ENCODE measurements at regions not wholly inside any gene's neighbourhood (a gene's known extent, or its start where the extent isn't known, plus 50 kb on each side); places are given as distances from the start of the nearest gene placed in this dataset.
A peak's percentile ranks its signal among the peaks of the same experiment; 100 is the strongest.

DNA sequence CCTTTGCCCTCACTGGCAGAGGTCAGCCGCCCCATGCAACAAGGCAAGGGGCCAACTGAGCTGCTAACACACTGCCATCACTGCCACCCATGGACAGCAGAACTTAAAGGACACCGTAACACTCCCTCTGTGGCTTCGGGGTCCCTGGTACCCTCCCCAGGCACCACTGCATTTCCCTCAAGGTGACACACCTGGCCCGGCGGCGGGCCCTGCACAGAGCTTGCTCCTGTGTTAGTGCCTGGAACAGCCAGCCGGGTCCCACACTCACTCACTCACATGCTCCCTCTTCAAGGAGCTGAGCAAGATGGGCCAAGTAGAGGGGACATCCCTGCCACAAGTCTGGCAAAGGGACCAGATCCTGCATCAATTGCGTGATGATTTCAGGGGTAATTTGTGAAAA is 126.5 kb upstream of the SOX4 start:
- no peak for DNase-seq (ENCODE audit: low read depth in 2 of 2)

DNA sequence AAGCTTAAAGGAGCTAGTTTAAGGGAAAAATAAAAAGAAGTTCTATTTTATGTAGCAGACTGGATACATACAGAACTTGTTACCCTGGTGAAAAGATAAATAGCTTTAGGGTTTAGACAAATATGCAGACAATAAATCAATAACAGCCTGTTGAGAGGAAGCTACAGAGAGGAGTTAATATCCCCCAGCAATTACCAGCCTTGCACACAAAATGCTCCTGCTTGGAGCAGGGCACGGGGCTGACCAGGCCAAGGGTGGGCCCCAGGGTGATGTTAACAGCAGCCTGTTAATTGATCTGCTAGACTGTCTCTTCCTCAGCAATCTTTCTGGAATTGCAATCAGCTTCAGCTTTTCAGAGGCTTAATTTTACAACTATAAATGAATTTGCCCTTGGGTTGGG is 125.1 kb upstream of the SOX4 start:
- no peak for DNase-seq (ENCODE audit: low read depth in 2 of 2)

DNA sequence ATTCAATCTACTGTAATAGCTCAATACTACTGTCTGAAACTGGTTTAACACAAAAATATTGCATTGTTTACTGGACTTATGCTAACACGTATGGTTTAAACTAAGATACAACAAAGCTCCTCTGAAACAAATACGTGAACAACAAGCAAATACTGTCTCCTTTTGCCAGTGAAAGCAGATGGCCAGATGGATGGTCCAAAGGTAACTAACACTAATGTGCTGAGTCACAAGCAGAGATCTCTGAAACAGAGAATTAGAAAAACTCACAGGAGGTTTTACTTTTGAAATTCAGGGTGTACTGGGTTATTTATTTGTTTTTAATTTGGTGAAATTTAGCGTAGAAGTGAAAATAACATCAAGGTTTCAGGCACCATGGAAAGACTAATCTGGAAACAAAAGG is 124.3 kb upstream of the SOX4 start:
- no peak for DNase-seq (ENCODE audit: low read depth in 2 of 2)

DNA sequence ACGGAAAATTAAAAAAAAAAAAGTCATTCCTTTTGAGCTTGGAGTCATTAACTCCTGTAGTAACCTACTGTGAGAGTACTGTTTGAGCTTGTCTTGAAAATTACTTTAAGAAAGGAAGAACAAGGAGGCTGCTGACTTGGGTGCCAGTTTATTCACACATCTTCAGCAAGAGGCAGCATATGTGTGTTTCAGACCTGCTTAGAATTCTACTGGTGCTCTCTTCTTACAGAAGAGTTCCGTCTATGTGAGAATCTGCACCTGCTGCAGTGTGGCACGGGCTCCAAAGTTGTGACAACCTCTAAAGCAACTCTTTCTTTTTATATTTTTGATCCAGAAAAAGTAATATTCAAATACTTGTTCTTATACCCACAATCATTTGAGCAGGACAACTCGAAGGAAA is 117.4 kb upstream of the SOX4 start:
- DNase-seq (ENCODE audit: low read depth in 2 of 2) = no peak

DNA sequence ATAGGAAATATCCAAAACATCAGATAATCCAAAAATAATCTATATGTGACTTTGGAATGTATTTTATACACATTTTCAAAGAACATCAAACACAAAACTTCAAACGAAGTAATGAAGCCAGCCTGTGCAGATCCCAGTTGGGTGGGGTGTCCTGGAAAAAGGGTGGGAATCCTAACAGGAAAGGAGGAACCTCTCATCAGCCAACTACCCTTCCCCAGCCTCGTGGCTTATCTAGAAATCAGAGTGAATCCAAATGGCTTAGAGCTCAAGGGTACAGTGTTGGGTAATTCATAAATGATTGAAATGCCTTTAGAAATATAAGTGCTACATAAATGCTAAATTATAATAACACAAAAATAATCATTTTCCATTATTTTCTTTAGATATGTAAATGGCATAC is 115.1 kb upstream of the SOX4 start:
- no peak for DNase-seq (ENCODE audit: low read depth in 2 of 2)

DNA sequence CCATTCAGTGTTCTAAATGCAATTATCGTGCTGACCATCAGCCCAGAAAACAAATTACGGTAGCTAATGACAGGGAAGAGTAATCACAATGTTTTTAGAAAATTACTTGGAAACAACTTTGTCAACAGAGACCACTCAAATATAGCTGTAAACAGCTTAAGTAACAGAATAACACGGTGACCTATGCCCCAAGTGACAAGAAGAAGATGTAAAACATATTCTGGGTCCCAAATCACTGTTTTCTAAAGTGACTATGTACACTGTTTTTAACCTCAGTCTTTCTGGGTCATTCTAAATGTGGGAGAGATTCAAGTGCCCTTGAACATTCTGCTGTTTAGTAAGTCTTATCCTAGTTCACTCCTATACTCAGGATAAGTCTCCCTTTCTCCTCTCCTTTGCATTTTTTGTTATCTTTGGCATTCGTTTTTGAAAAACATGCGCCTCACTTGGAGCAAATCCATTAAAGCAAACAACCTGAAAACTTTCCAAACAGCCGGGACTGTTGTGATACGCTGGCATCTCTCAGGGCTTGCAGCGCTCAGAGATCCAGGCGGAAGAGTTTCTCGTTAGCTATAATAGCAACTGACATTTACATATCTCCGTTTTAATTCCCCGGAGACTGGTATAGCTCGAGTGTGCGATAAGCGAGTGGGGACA is 114.5 kb upstream of the SOX4 start:
- DNase-seq (ENCODE audit: low read depth in 2 of 2) = no peak

DNA sequence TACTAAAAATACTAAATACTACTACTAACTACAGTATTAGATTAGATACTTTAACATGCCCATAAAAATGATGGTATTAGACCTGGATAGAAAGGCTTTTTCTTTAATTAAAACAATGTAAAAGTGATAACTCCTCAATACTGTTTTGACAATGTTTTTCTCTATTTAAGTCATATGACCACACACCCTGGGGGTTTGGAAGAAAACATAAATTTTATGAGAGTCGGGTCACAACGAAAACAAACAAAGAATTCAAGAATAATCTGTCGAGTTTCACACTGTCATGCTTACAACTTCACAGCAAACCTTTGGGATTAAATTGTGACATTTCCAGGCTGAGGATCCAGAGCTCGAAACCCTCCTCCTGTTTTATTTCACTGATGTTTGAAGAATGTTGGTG is 107.4 kb upstream of the SOX4 start:
- no peak for DNase-seq (ENCODE audit: low read depth in 2 of 2)

DNA sequence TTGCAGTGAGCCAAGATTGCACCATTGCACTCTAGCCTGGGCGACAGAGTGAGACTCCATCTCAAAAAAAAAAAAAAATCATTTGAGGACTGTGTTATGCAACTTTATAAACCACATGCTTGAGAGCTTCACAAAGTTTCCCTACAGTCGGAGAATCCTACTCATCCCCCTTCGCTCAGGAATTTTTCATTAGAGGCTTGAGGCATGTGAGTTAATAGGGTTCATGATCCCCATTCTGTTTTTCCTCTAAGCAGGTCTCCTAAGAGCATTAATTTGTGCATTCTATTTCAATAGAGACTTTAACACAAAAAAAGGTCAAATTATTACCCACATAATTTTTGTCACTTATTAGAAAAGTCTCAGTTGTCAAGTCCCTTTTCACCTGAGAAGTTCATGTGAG is 103.7 kb upstream of the SOX4 start:
- DNase-seq (ENCODE audit: low read depth in 2 of 2) = no peak

DNA sequence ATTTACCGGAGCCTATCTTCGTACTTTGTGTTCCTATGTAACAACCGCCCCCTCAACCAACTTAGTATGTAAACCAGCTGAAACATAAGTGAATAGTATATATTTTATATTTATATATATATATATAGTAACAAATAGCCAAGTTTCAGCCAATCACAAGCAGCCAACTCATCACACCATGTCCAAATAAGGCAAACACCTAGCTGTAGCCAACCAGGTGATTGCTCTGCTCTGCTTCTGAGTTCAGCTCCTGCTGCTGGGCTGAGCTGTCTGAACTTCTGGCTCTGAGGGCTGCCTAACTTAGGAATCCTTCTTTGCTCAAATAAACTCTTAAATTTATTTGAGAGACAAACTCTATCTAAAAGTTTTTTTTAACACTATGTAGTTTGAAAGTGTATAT is 101.6 kb upstream of the SOX4 start:
- no peak for DNase-seq (ENCODE audit: low read depth in 2 of 2)

DNA sequence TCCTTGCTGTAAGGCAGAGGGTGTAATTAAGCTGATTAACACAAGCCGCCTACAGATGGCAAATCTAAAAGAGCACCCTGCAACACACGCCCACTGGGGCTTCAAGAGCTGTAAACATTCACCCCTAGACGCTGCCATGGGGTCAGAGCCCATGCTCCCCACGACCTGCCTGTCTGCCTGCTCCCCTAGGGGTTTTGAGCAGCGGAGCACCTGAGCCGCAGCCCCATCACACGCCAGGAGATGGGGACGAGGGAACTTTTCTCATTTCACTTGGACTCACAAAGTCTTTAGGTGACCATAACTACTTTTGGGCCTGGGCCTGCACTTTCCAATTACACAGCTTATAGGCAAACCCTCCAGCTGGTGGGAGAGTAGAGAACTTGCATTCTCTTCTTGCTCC is 99.0 kb upstream of the SOX4 start:
- no peak for DNase-seq (ENCODE audit: low read depth in 2 of 2)

DNA sequence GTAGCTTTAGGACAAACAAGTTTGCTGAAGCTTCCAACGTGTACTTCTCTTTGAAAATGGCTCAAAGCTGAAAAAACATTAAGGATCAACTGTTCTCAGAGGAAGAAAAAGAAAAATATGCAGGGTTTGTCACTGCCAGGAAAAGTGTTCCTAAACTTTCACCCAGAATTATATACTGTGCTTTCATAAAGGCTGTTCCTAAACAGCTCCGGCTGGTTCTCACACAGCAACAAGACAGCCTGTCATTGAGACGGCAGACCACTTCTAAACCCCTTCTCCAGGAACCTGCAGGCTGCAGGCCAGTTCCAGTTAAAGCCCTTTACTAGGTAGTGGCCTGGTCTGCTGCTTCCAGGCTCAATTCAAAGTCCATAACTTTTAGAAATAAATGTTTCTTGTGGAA is 97.4 kb upstream of the SOX4 start:
- DNase-seq (ENCODE audit: low read depth in 2 of 2) = no peak

DNA sequence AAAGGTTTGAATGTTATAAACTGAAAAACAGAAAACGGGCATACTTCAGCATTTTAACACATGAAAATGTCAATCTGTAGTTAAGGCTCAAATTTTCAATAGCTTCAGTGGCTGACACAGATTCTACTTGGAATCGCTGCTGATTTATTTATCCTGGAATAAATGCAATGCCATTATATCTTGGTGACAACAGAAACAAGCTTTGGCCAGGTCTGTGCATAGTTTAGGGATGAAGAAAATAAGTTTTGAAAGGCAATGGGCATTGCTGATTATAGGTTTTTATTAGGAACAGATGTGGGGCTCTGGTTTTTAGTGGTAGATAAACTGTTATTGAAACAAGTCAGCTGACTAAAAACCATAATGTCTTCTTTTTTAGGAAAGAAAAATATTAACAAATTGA is 96.8 kb upstream of the SOX4 start:
- peak; percentile 16 to 21 for DNase-seq (ENCODE audit: low read depth in 2 of 2)

DNA sequence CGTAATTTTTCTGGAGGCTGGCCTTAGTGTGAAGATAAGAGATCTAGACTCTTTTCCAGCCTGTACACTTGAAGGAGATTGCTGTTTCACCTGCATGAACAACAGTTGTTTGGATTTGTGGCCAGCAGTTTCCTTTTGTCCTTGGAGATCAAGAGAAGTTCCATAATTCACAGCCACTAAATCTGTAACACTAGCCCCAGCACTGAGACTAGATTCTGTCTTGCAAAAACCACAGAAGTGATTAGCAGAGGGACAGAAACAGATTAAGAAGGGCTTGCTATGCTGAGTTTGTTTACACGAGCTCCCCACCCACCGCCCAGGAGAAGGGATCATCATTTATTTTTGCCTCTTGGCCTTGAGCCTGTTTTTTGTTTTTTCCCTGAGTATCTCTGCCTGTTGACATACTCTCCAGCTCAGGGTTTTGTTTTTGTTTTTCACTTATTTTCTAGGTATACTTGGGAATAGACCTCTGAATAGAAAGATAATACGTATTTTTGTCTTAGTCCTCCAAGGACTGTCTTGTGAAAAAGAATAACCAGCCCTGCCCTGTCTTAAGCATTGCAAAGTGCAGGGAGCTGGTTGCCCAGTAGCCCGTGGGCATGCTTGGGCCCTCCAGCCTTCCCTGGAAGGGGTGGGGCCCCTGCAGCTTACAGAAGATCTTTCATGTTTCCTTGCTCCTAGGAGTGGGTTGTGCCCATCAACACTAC is 93.1 kb upstream of the SOX4 start:
- no peak for DNase-seq (ENCODE audit: low read depth in 2 of 2)

DNA sequence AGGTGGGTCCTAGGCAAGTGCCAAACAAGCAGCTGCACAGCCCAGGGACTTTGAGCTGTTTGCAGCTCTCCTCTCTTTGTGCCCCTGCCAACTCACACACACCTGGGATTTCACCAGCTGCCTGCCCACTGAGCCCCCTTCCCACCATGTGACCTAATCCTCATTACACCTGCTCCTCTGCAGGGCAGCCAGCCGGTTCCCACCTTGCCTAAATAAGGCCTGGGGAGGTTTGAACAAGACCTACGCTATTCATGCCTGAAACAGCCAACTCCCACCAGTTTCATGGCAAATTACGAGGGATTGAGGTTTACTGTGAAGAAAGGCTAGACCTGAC is 92.6 kb upstream of the SOX4 start:
- DNase-seq (ENCODE audit: low read depth in 2 of 2) = no peak

DNA sequence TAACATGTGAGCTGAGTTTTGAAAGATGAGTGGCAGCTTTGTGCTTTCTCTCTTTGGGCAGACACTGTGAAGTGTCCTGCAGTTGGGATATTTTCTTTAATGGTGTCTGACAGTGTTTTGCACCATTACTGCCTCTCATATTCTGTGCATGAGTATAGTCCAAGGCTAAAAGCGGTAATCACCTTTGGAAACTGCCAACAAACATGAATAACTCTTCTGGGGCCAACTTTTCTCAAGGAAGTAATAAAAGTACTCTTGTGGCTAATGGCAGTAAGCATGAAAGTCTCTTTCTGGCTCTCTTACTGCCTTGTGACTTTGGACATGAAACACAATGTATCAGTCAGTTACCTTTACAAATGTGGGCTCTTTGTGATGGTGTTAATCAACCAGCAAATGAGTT is 91.7 kb upstream of the SOX4 start:
- no peak for DNase-seq (ENCODE audit: low read depth in 2 of 2)

DNA sequence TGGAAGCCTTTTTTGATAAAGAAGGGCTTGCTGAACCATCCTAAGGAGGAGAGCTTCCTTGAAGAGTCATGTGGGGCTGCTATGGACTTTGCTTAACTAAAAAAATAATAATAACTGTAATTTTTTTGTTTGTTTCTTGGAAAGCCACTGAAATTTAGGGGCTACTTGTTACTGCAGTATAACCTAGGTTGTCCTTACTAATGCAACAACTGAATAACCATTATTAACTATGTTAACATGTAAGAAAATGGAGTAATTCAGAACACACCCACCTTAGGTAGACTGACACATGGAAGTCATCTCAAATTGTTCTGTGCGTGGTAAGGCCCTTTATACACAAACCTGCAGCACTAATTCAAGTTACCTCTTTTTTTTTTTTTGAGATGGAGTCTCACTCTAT is 90.9 kb upstream of the SOX4 start:
- no peak for DNase-seq (ENCODE audit: low read depth in 2 of 2)

DNA sequence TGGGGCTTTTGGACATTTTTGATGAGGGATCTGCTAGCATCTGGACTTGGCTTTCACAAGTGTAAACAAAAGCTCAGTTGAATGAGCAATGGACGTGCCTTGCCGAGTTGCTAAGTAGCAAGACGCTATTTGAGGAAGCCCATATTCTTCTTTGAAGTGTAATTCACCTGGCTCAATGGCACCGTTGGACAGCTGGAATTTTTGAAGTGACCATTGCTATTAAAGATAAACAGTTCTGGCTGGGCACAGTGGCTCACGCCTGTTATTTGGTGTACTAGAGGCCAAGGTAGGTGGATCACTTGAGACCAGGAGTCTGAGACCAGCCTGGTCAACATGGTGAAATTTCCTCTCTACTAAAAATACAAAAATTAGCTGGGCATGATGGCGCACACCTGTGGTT is 88.8 kb upstream of the SOX4 start:
- no peak for DNase-seq (ENCODE audit: low read depth in 2 of 2)

DNA sequence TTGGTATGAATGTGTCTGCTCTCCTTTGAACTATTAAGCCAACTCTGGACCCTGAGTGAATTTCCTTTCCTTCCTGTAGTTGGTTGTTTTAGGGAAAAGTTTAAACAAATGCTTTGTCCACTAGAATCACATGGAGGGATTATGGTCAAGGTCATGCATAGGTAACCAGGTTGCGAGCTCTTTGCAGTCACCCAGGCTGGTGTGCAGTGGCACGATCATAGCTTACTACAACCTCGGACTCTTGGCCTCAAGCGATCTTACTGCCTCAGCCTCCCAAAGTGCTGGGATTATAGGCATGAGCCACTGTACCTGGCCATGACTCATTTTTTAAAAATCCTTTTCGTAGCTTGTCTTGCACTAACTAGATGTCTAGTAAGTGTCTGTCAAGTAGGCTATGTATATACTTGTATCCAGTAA is 88.0 kb upstream of the SOX4 start:
- DNase-seq (ENCODE audit: low read depth in 2 of 2) = no peak

DNA sequence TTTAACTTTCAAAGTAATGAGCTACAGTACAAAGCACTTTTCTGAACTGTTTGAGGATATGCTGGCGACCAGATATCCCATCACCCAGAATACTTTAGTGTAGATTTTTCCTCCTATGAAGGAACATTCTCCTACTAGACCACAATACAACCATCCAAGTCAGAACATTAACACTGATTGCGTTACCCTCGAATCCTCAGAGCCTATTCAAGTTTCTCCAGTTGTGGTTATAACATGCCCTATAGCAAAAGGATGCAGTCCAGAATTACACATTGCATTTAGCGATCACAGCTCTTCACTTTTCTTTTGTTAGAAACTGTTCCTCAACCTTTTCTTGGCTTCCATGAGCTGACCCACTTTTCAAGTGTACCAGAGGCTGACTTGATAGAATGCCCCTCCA is 87.4 kb upstream of the SOX4 start:
- no peak for DNase-seq (ENCODE audit: low read depth in 2 of 2)

DNA sequence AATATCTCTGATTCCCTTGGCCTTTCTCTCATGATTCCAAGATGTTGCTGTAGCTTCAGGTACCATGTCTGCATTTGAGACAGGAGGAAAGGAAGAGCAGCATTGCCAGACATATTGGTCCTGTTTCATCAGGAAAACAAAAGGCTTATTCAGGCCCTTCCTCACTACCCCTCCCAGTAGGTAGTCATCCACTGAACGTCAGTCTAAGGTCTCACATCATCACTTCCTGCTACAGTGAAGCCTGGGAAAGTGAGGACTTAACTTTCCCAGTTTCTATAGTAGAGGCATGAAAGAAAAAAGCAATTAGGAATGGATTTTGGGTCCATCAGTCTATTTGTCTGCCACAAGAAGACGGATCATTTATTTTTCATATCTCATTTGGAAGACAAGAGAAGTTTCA is 85.7 kb upstream of the SOX4 start:
- no peak for DNase-seq (ENCODE audit: low read depth in 2 of 2)

DNA sequence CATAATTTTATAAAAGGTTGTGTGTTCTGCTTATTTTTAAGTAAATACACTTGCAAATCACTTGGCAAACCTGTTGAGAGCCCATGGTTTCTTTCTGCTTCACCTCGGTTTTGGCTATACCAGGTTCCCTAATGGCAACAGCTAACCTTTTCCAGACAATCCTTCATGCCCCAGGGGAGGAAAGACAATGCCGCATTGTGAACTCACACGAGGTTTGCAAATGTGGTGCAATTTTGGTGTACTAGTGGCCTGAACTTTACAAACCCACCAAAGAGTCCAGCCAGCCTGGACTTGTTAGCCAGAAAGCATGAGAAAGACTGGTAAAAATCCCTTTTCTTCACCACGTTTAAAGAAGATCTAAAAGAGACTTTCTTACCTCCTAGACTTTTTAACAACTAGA is 84.8 kb upstream of the SOX4 start:
- no peak for DNase-seq (ENCODE audit: low read depth in 2 of 2)

DNA sequence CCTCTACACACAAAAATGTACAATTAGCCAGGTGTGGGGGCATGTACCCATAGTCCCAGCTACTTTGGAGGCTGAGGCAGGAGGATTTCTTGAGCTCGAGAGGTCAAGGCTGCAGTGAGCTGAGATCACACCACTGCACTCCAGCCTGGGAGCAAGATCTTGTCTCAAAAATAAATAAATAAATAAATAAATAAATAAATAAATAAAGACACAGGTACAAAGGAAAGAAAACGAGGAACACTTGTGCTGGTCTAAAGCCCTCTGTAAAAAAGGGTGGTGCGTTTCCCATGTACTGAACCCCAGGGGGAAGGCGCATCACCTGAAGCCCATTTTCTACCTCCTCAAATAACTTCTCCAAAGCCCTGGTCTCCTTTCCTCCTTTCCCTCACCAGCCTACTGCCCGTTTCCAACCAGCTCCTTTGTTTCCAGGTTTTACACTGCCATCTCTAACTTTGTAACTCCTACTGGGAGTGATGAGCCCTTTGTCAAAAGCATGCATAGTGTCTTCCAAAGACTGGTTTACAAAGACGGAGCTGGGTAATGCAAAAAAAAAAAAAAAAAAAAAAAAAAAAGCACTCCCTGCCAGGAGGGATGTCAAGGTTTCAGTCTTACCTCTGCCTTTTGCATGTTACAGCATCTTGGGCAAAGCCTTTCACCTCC is 81.5 kb upstream of the SOX4 start:
- DNase-seq (ENCODE audit: low read depth in 2 of 2) = no peak

DNA sequence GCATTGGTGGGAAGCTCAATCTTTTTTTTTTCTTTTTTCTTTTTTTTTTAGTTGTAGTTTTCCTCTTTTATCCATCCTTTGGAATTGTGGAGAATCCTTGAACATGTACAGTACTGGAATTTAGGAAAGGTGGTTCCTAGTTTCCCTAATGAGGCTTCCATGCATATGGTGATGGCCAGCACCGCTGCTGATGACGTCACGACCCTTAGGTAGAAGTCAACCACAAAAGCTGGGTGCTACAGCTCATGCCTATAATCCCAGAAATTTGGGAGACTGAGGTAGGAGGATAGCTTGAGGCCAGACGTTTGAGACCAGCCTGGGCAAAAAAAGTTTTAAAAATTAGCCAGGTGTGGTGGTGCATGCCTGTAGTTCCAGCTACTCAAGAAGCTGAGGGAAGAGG is 79.3 kb upstream of the SOX4 start:
- no peak for DNase-seq (ENCODE audit: low read depth in 2 of 2)

DNA sequence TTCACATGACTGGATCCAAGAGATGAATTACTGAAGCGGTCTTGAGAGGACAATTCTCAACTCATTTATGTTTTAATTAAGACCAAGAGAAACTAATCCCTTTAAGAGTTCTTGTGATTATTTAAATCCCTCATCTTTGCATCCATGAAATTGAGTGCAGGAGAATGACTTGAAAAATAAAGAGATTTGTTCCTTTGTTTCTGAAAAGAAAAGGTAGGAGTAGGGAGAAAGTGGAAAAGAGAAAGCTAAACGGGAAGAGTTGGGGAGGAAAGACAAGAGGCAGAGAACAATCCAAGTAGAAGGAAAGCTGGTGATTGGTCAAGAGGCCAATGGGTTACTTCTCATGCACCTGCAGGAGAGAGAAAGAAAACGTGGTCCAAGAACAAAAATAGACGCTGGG is 75.2 kb upstream of the SOX4 start:
- no peak for DNase-seq (ENCODE audit: low read depth in 2 of 2)

Data from fibroblast of skin of left quadriceps (primary cell).